Astrocyte (in vitro differentiated cells and primary cell): ENCODE measurements at regions not wholly inside any gene's neighbourhood (a gene's known extent, or its start where the extent isn't known, plus 50 kb on each side); places are given as distances from the start of the nearest gene placed in this dataset.

Experiments used
- DNase-seq: peaks from one replicate; pipeline ENCODE4 v3.0.0-alpha.2; 2010; ENCODE audit warnings: low read depth
- FAIRE-seq: peaks from 2 replicates; lab custom pipeline; 2011; peaks lifted over from hg19 to GRCh38; lab: Jason Lieb, UNC
- H2AFZ ChIP-seq: 2 replicates; pipeline ENCODE4 v1.6.0; 2012; ENCODE audit warnings: low read depth, low read length, inconsistent platforms
- H3K27ac ChIP-seq: 2 replicates; pipeline ENCODE4 v1.5.1; 2011; ENCODE audit warnings: low read depth, low read length, inconsistent platforms
- H3K27me3 ChIP-seq: 2 replicates; pipeline ENCODE4 v1.6.0; 2011; ENCODE audit warnings: low read length, inconsistent platforms; ENCODE audit not compliant: insufficient read depth
- H3K36me3 ChIP-seq: 2 replicates; pipeline ENCODE4 v1.5.1; 2011; ENCODE audit warnings: low read length, inconsistent platforms; ENCODE audit not compliant: insufficient read depth
- H3K4me1 ChIP-seq: 2 replicates; pipeline ENCODE4 v1.5.1; 2011; ENCODE audit warnings: low read length, inconsistent platforms; ENCODE audit not compliant: insufficient read depth
- H3K4me2 ChIP-seq: 2 replicates; pipeline ENCODE4 v1.6.0; 2012; ENCODE audit warnings: low read length, inconsistent platforms
- H3K4me3 ChIP-seq: 2 replicates; pipeline ENCODE4 v1.5.1; 2011; ENCODE audit warnings: low read depth, mild to moderate bottlenecking, low read length, inconsistent platforms; ENCODE audit not compliant: insufficient read depth
- H3K79me2 ChIP-seq: 2 replicates; pipeline ENCODE4 v1.6.0; 2012; ENCODE audit warnings: mild to moderate bottlenecking, low read length, inconsistent platforms; ENCODE audit not compliant: insufficient read depth
- H3K9ac ChIP-seq: 2 replicates; pipeline ENCODE4 v1.6.0; 2012; ENCODE audit warnings: mild to moderate bottlenecking, low read length, inconsistent platforms
- H3K9me3 ChIP-seq: 2 replicates; pipeline ENCODE4 v1.5.1; 2012; ENCODE audit warnings: low read depth, mild to moderate bottlenecking, low read length, inconsistent platforms; ENCODE audit not compliant: insufficient read depth
- H4K20me1 ChIP-seq: 2 replicates; pipeline ENCODE4 v1.6.0; 2012; ENCODE audit warnings: low read length, inconsistent platforms; ENCODE audit not compliant: insufficient read depth
- H3K27ac Mint-ChIP-seq: one replicate; pipeline ENCODE4 v1.8.0; 2021; ENCODE audit warnings: mild to moderate bottlenecking, mixed read lengths; ENCODE audit not compliant: unreplicated experiment
- H3K27me3 Mint-ChIP-seq: one replicate; pipeline ENCODE4 v1.8.0; 2021; ENCODE audit warnings: low read depth, mixed read lengths; ENCODE audit not compliant: unreplicated experiment
- H3K36me3 Mint-ChIP-seq: one replicate; pipeline ENCODE4 v1.8.0; 2021; ENCODE audit warnings: low read depth, mixed read lengths; ENCODE audit not compliant: unreplicated experiment
- H3K4me1 Mint-ChIP-seq: one replicate; pipeline ENCODE4 v1.8.0; 2021; ENCODE audit warnings: low read depth, mixed read lengths; ENCODE audit not compliant: unreplicated experiment
- H3K4me3 Mint-ChIP-seq: one replicate; pipeline ENCODE4 v1.8.0; 2021; ENCODE audit warnings: mild to moderate bottlenecking, moderate library complexity, mixed read lengths; ENCODE audit not compliant: unreplicated experiment
- H3K9me3 Mint-ChIP-seq: one replicate; pipeline ENCODE4 v1.8.0; 2021; ENCODE audit warnings: mild to moderate bottlenecking, mixed read lengths; ENCODE audit not compliant: unreplicated experiment
- EZH2 ChIP-seq: IDR thresholded peaks from 2 replicates; pipeline ENCODE4 v1.6.1; 2012; ENCODE audit warnings: mild to moderate bottlenecking, low read length, inconsistent platforms; ENCODE audit not compliant: insufficient read depth
- TF ChIP-seq, protein P1 (sequence below): IDR thresholded peaks from 2 replicates; pipeline ENCODE4 v1.5.1; 2011; ENCODE audit warnings: low read depth, mild to moderate bottlenecking, inconsistent platforms, low read length, moderate library complexity; ENCODE audit not compliant: insufficient read depth

DNA sequence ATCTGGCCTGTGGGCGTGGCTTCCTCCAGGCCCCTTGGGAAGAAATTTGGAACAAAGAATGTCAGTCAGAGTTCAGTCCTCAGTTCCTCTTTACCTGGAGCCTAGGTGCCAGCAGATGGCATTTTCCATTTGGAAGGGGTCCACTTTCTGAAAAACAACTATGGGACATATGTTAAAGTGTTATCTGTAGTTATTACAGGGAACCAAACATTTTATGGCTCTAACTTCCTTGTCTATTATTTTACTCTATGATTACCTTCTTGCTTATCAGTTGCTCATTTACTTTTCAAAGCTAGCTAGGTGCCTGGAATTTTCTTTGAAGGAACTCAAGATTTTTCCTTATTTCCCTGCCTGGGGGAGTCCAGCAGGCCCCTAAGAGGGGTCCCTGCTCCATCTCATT, 159.8 kb upstream of the PUDP start:
- H2AFZ ChIP-seq = no peak overlapping the region
- no peak overlapping the region for H3K4me2 ChIP-seq
- H3K79me2 ChIP-seq = no peaks in the 10 kb centered on the region
- no peak overlapping the region for H3K4me3 ChIP-seq
- H3K4me3 Mint-ChIP-seq = no peak overlapping the region
- H3K27me3 Mint-ChIP-seq = no peaks in the 10 kb centered on the region
- H3K9me3 ChIP-seq = no peaks in the 10 kb centered on the region
- H3K4me1 Mint-ChIP-seq = no peaks in the 10 kb centered on the region
- no peaks in the 10 kb centered on the region for H3K27me3 ChIP-seq
- H4K20me1 ChIP-seq = no peaks in the 10 kb centered on the region
- H3K27ac ChIP-seq = no peak overlapping the region
- DNase-seq (no peak), FAIRE-seq (no peak)
- no peak overlapping the region for H3K9ac ChIP-seq
- H3K4me1 ChIP-seq = no peaks in the 10 kb centered on the region
- peaks cover 3% of the 10 kb centered on the region for H3K36me3 Mint-ChIP-seq
- H3K36me3 ChIP-seq = no peaks in the 10 kb centered on the region
- H3K27ac Mint-ChIP-seq = no peak overlapping the region
- no peak for TF ChIP-seq EZH2
- TF ChIP-seq, protein P1, sequence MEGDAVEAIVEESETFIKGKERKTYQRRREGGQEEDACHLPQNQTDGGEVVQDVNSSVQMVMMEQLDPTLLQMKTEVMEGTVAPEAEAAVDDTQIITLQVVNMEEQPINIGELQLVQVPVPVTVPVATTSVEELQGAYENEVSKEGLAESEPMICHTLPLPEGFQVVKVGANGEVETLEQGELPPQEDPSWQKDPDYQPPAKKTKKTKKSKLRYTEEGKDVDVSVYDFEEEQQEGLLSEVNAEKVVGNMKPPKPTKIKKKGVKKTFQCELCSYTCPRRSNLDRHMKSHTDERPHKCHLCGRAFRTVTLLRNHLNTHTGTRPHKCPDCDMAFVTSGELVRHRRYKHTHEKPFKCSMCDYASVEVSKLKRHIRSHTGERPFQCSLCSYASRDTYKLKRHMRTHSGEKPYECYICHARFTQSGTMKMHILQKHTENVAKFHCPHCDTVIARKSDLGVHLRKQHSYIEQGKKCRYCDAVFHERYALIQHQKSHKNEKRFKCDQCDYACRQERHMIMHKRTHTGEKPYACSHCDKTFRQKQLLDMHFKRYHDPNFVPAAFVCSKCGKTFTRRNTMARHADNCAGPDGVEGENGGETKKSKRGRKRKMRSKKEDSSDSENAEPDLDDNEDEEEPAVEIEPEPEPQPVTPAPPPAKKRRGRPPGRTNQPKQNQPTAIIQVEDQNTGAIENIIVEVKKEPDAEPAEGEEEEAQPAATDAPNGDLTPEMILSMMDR = no peak
- H3K9me3 Mint-ChIP-seq = peaks cover under 1% of the 10 kb centered on the region

DNA sequence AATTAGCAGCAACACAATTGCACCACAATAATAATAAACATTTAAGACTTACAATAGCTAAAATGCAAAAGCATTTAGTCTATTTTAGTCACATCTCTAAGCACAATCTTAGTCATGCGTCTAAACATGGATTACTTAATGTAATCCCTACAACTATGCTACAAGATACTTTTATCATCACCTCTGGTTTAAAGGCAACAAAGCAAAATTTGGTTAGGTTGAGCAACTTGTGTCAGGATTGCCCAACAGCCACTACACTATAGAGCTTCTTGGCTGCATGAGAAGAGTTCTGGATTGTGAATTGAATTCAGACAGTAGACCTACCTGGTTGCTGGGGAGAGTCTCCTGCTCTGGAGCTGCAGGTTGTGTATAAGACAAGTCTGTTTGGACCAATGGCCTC, 146.5 kb upstream of the PUDP start:
- TF ChIP-seq, protein P1 = no peak
- no peak for TF ChIP-seq EZH2
- DNase-seq (no peak), FAIRE-seq (peak; percentile 60)
- no peaks in the 10 kb centered on the region for H3K4me1 ChIP-seq
- H3K4me2 ChIP-seq = no peak overlapping the region
- no peak overlapping the region for H3K9ac ChIP-seq
- Mint-ChIP-seq H3K4me3 (no peak overlapping the region), H3K27ac (no peak overlapping the region), H3K27me3 (no peaks in the 10 kb centered on the region), H3K9me3 (no peaks in the 10 kb centered on the region), H3K4me1 (no peaks in the 10 kb centered on the region), H3K36me3 (no peaks in the 10 kb centered on the region)
- no peaks in the 10 kb centered on the region for H3K9me3 ChIP-seq
- no peaks in the 10 kb centered on the region for H4K20me1 ChIP-seq
- H3K4me3 ChIP-seq = no peak overlapping the region
- H3K36me3 ChIP-seq = no peaks in the 10 kb centered on the region
- H2AFZ ChIP-seq = no peak overlapping the region
- no peak overlapping the region for H3K27ac ChIP-seq
- no peaks in the 10 kb centered on the region for H3K79me2 ChIP-seq
- H3K27me3 ChIP-seq = no peaks in the 10 kb centered on the region

DNA sequence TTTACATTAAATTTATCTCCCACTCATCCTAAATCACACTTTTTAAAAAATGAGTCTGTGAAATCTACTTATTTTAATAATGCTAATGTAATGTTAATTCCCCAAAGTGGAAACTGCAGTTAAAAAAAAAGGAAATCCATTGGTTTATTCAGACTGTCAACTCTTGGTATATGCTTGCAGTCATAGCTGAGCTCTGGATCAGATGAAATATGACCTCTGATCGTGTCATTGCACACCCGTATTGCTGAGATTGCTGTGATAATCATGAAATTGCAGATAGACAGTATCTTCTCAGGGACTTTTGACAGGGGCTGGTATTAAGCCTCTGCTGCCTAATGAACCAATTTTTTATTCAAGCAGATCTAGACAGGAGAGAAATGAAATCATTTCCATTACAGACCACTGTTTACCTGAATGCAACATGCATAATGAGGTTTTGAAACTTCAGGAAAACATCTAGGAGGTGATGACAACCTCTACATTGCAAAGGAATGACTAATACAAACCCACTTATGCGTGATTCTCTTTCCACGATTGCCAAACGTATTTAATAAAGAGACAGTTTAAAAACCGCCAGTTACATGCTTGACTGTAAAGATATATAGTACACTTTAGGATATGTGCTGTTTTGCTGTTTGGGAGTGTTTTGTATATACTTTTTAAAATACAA, 138.3 kb upstream of the PUDP start:
- Mint-ChIP-seq H3K9me3 (no peaks in the 10 kb centered on the region), H3K36me3 (no peaks in the 10 kb centered on the region), H3K27me3 (no peaks in the 10 kb centered on the region), H3K27ac (no peak overlapping the region), H3K4me1 (no peaks in the 10 kb centered on the region), H3K4me3 (no peak overlapping the region)
- no peaks in the 10 kb centered on the region for H3K36me3 ChIP-seq
- no peak overlapping the region for H3K4me2 ChIP-seq
- no peak for FAIRE-seq
- no peaks in the 10 kb centered on the region for H3K9me3 ChIP-seq
- no peaks in the 10 kb centered on the region for H3K79me2 ChIP-seq
- H3K4me1 ChIP-seq = no peaks in the 10 kb centered on the region
- DNase-seq = no peak
- TF ChIP-seq EZH2 = no peak
- TF ChIP-seq, protein P1 = no peak
- H4K20me1 ChIP-seq = no peaks in the 10 kb centered on the region
- no peaks in the 10 kb centered on the region for H3K27me3 ChIP-seq
- H3K9ac ChIP-seq = no peak overlapping the region
- no peak overlapping the region for H2AFZ ChIP-seq
- no peak overlapping the region for H3K4me3 ChIP-seq
- no peak overlapping the region for H3K27ac ChIP-seq
